M059J (cell line): ENCODE measurements at regions not wholly inside any gene's neighbourhood (a gene's known extent, or its start where the extent isn't known, plus 50 kb on each side); places are given as distances from the start of the nearest gene placed in this dataset.

Experiments used
- DNase-seq: peaks from one replicate; pipeline ENCODE4 v3.0.0-alpha.2; 2012; ENCODE audit warnings: low read depth

GRCh38 chr6:14660806-14661579 lies 543.4 kb downstream of the CD83 start:
- peak; percentile 60 for DNase-seq

- no peak for DNase-seq
Observed at GRCh38 chr6:14661691-14662090, 544.1 kb downstream of the CD83 start.

- peak; percentile 58 for DNase-seq
Observed at GRCh38 chr6:14664112-14664601, 546.6 kb downstream of the CD83 start.

- peak; percentile 95 for DNase-seq
Observed at GRCh38 chr6:14664621-14665315, 547.2 kb downstream of the CD83 start.

GRCh38 chr6:14665827-14666724 lies 548.5 kb downstream of the CD83 start:
- DNase-seq, result peak; percentile 88

- DNase-seq, result peak; percentile 12
Observed at GRCh38 chr6:14670806-14671205, 553.2 kb downstream of the CD83 start.

GRCh38 chr6:14671261-14671681 lies 553.7 kb downstream of the CD83 start:
- DNase-seq, result peak; percentile 93

GRCh38 chr6:14671937-14672336 lies 554.4 kb downstream of the CD83 start:
- DNase-seq, result no peak

GRCh38 chr6:14673201-14673600 lies 555.6 kb downstream of the CD83 start:
- peak; percentile 66 for DNase-seq

GRCh38 chr6:14674458-14674857 lies 556.9 kb downstream of the CD83 start:
- peak; percentile 39 for DNase-seq

GRCh38 chr6:14674867-14675648 lies 557.5 kb downstream of the CD83 start:
- DNase-seq, result no peak

- peak; percentile 29 for DNase-seq
Observed at GRCh38 chr6:14676064-14676463, 558.5 kb downstream of the CD83 start.

GRCh38 chr6:14676977-14677781 lies 559.6 kb downstream of the CD83 start:
- DNase-seq, result no peak

- DNase-seq, result peak; percentile 71
Observed at GRCh38 chr6:14681699-14682487, 564.0 kb upstream of the JARID2 start.

- DNase-seq, result peak; percentile 79
Observed at GRCh38 chr6:14682812-14683211, 563.1 kb upstream of the JARID2 start.

- no peak for DNase-seq
Observed at GRCh38 chr6:14689639-14690038, 556.2 kb upstream of the JARID2 start.

GRCh38 chr6:14690120-14691056 lies 555.5 kb upstream of the JARID2 start:
- DNase-seq, result no peak

- DNase-seq, result no peak
Observed at GRCh38 chr6:14692208-14692607, 553.7 kb upstream of the JARID2 start.
